CD4-positive, alpha-beta T cell (primary cell): ENCODE measurements at regions not wholly inside any gene's neighbourhood (a gene's known extent, or its start where the extent isn't known, plus 50 kb on each side); places are given as distances from the start of the nearest gene placed in this dataset.

ENCODE experiments used
- ATAC-seq: fragments of 200-7000 bp; cut with Tn5 transposase; one replicate; pipeline ENCODE4 v1.10.0; 2022; ENCODE audit warnings: mild to moderate bottlenecking; ENCODE audit not compliant: poor library complexity
- CTCF ChIA-PET: fragments of 350-600 bp; sonication (Branson Sonifier 250); formaldehyde crosslinking; loops from one replicate; lab custom pipeline; 2021; ENCODE audit warnings: antibody characterized with exemption, inconsistent platforms; lab: Charles Lee
- POLR2A ChIA-PET: fragments of 350-600 bp; sonication (Branson Sonifier 250); formaldehyde crosslinking; loops from one replicate; lab custom pipeline; 2021; ENCODE audit warnings: antibody characterized with exemption, inconsistent platforms; lab: Charles Lee
- DNase-seq, 14 experiments: peaks; one replicate each; pipeline ENCODE4 v3.0.0-alpha.2; 2013 to 2020; ENCODE audit warnings: mixed read lengths in 2 of 14
- H3K27ac ChIP-seq, 2 donors: one replicate each; pipeline versions ENCODE4 v1.5.1 to v1.7.0; 2013; ENCODE audit warnings: low read length in 2 of 2, low read depth in 1 of 2, mild to moderate bottlenecking in 1 of 2
- H3K27me3 ChIP-seq, 2 experiments: 1 replicate in 1 of 2; 2 replicates in 1 of 2; pipeline versions ENCODE4 v1.6.1 to v1.7.0; 2013; ENCODE audit warnings: low read length in 2 of 2, control low read depth in 1 of 2, mild to moderate bottlenecking in 1 of 2, moderate library complexity in 1 of 2; ENCODE audit not compliant: insufficient read depth in 2 of 2, control insufficient read depth in 1 of 2
- H3K36me3 ChIP-seq: one replicate; pipeline ENCODE4 v1.6.1; 2013; ENCODE audit warnings: low read length, control low read depth; ENCODE audit not compliant: insufficient read depth
- H3K4me1 ChIP-seq: one replicate; pipeline ENCODE4 v1.6.1; 2013; ENCODE audit warnings: low read length, control low read depth; ENCODE audit not compliant: insufficient read depth
- H3K4me3 ChIP-seq: one replicate; pipeline ENCODE4 v1.5.1; 2013; ENCODE audit warnings: mild to moderate bottlenecking, low read length, moderate library complexity
- H3K9me3 ChIP-seq, 2 experiments: 1 replicate in 1 of 2; 2 replicates in 1 of 2; pipeline versions ENCODE4 v1.6.1 to v1.7.0; 2013; ENCODE audit warnings: low read length in 2 of 2, mild to moderate bottlenecking in 2 of 2, control low read depth in 1 of 2, moderate library complexity in 1 of 2; ENCODE audit not compliant: control insufficient read depth in 1 of 2, insufficient read depth in 1 of 2
- H3K27ac Mint-ChIP-seq: one replicate; pipeline ENCODE4 v1.8.0; 2020; ENCODE audit warnings: mixed read lengths
- H3K27me3 Mint-ChIP-seq: one replicate; pipeline ENCODE4 v1.8.0; 2021; ENCODE audit warnings: mixed read lengths
- H3K36me3 Mint-ChIP-seq: one replicate; pipeline ENCODE4 v1.8.0; 2021; ENCODE audit warnings: low read depth, mixed read lengths
- H3K4me1 Mint-ChIP-seq: one replicate; pipeline ENCODE4 v1.8.0; 2021; ENCODE audit warnings: low read depth, mixed read lengths
- H3K4me3 Mint-ChIP-seq: one replicate; pipeline ENCODE4 v1.8.0; 2020; ENCODE audit warnings: mild to moderate bottlenecking, mixed read lengths
- H3K9me3 Mint-ChIP-seq: one replicate; pipeline ENCODE4 v1.8.0; 2020; ENCODE audit warnings: mixed read lengths
- intact Hi-C, 2 experiments: fragments of 100-400 bp; cut with DNase I in 1 of 2; cut with micrococcal nuclease in 1 of 2; formaldehyde crosslinking; loops; one replicate each; pipeline versions ENCODE4 v1.15.1 to v1.9.0; 2023 to 2025; cut with DNase I, micrococcal nuclease
- TF ChIP-seq, protein P1 (sequence below): fragments of 200-600 bp; IDR thresholded peaks from one replicate; pipeline ENCODE4 v1.8.0; 2022; ENCODE audit warnings: antibody characterized with exemption, mild to moderate bottlenecking

DNA sequence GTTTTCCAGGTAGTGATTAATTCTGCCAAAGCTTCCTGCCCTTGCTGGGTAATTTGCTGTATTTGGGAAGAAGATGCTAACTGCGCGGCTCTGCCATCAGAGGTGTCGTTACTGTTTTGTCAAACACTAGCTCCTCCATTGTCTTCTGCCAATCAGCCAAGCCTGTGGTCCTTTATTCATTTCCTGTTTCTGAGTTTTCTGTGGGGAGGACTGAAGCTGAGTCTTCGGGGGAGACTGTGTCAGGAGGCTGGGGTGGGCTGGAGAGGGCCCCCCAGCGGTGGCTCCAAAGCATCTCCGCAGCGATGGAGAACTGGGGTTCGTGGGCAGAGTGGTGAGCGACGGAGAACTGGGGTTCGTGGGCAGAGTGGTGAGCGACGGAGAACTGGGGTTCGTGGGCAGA is 322.9 kb upstream of the B3GAT1 start:
- H3K36me3 Mint-ChIP-seq = no peaks in the 10 kb centered on the region
- TF ChIP-seq, protein P1, sequence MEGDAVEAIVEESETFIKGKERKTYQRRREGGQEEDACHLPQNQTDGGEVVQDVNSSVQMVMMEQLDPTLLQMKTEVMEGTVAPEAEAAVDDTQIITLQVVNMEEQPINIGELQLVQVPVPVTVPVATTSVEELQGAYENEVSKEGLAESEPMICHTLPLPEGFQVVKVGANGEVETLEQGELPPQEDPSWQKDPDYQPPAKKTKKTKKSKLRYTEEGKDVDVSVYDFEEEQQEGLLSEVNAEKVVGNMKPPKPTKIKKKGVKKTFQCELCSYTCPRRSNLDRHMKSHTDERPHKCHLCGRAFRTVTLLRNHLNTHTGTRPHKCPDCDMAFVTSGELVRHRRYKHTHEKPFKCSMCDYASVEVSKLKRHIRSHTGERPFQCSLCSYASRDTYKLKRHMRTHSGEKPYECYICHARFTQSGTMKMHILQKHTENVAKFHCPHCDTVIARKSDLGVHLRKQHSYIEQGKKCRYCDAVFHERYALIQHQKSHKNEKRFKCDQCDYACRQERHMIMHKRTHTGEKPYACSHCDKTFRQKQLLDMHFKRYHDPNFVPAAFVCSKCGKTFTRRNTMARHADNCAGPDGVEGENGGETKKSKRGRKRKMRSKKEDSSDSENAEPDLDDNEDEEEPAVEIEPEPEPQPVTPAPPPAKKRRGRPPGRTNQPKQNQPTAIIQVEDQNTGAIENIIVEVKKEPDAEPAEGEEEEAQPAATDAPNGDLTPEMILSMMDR = no peak
- intact Hi-C loops = no loop called here
- no peaks in the 10 kb centered on the region for H3K4me1 Mint-ChIP-seq
- DNase-seq (no peak), ATAC-seq (no peak)
- H3K36me3 ChIP-seq = no peaks in the 10 kb centered on the region
- H3K4me1 ChIP-seq = no peaks in the 10 kb centered on the region
- peaks cover 0 to 8% of the 10 kb centered on the region in 2 experiments for H3K9me3 ChIP-seq
- H3K4me3 Mint-ChIP-seq = no peak overlapping the region
- POLR2A ChIA-PET = no interaction called here
- peaks cover 7% of the 10 kb centered on the region for H3K27me3 Mint-ChIP-seq
- H3K27ac ChIP-seq = no peak overlapping the region
- H3K27ac Mint-ChIP-seq = no peak overlapping the region
- CTCF ChIA-PET = no interaction called here
- peaks cover 0 to 6% of the 10 kb centered on the region in 2 experiments for H3K27me3 ChIP-seq
- H3K9me3 Mint-ChIP-seq = no peaks in the 10 kb centered on the region
- H3K4me3 ChIP-seq = no peak overlapping the region

DNA sequence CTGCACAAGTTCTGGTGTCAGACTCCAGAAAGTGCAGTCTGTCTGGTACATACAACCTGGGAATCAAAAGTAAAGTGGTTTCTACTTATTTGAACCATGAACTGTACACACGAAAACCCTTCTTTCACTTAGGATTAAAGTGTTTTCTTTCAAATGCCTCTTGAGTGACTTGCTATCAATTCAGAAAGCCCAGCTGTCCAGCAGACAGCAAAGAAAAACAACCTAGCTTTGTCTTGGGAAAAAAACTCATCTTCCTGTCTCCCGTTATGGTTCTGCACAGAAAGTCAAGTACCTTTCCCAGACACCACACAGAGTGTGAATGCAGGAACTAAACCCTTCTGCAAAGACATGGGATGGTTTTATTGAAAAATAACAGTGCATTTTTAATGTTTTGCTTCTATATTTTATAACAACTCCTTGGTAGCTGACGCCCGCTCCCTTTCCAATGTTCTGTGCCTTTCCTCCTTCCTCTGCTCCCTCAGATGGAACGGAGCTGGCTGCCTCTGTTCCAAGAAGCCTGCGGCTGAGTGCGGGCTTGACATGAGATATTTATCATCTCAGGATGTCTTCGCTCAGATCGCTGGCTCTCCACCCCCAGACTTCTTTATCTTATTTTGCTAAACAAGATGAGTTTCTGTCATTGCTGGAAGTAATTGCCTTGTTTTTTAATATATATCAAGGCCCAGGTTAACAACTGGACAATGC is 322.3 kb upstream of the B3GAT1 start:
- H3K9me3 Mint-ChIP-seq = no peaks in the 10 kb centered on the region
- no peaks in the 10 kb centered on the region for H3K4me1 ChIP-seq
- ChIA-PET CTCF (no interaction called here), POLR2A (no interaction called here)
- intact Hi-C loops = no loop called here
- no peak overlapping the region for H3K27ac Mint-ChIP-seq
- no peaks in the 10 kb centered on the region for H3K36me3 ChIP-seq
- H3K27me3 ChIP-seq = peaks cover 0 to 6% of the 10 kb centered on the region in 2 experiments
- no peak overlapping the region for H3K4me3 Mint-ChIP-seq
- no peak overlapping the region for H3K27ac ChIP-seq
- H3K27me3 Mint-ChIP-seq = peaks cover 7% of the 10 kb centered on the region
- no peak for DNase-seq
- H3K36me3 Mint-ChIP-seq = no peaks in the 10 kb centered on the region
- no peak overlapping the region for H3K4me3 ChIP-seq
- no peak for ATAC-seq
- H3K4me1 Mint-ChIP-seq = no peaks in the 10 kb centered on the region
- TF ChIP-seq, protein P1 = no peak
- H3K9me3 ChIP-seq = peaks cover 0 to 2% of the 10 kb centered on the region in 2 experiments

DNA sequence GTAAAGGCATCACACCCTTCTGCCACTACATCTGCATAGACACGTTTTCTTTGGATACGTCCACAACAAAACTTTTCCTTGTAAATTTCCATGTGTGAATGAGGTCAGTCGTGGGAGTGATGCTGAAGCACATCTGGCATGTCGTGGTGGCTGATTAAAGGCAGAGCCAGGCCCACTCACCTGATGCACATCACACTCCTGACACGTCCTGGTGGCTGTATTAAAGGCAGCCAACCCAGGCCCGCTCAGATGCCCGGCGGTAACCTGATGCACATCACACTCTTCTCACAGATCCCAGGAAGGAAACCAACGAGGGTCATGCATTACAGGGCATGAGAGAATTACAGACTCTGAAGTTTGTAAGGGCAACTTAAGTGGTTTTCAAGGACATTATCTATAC is 321.6 kb upstream of the B3GAT1 start:
- no peaks in the 10 kb centered on the region for H3K36me3 Mint-ChIP-seq
- TF ChIP-seq, protein P1 = no peak
- peaks cover 0 to 6% of the 10 kb centered on the region in 2 experiments for H3K27me3 ChIP-seq
- H3K36me3 ChIP-seq = no peaks in the 10 kb centered on the region
- ChIA-PET POLR2A (no interaction called here), CTCF (no interaction called here)
- H3K9me3 Mint-ChIP-seq = no peaks in the 10 kb centered on the region
- peaks cover 7% of the 10 kb centered on the region for H3K27me3 Mint-ChIP-seq
- H3K4me1 ChIP-seq = no peaks in the 10 kb centered on the region
- intact Hi-C loops = no loop called here
- H3K4me3 ChIP-seq = no peak overlapping the region
- DNase-seq (no peak), ATAC-seq (no peak)
- no peak overlapping the region for H3K4me3 Mint-ChIP-seq
- no peak overlapping the region for H3K27ac ChIP-seq
- no peaks in the 10 kb centered on the region for H3K4me1 Mint-ChIP-seq
- no peak overlapping the region for H3K27ac Mint-ChIP-seq
- no peaks in the 10 kb centered on the region for H3K9me3 ChIP-seq
